ENCODE measurements at regions not wholly inside any gene's neighbourhood (a gene's known extent, or its start where the extent isn't known, plus 50 kb on each side); places are given as distances from the start of the nearest gene placed in this dataset.

- no peak overlapping the region for H2BK15ac ChIP-seq (ENCODE audit: low read length)
- TF ChIP-seq JUND (IDR thresholded peaks at IDR 0.05; ENCODE audit: low read length) = no peak
- no peak for TF ChIP-seq POLR2AphosphoS5 (IDR thresholded peaks at IDR 0.05; ENCODE audit: low read depth, low read length)
- no peak for TF ChIP-seq CBX8 (IDR thresholded peaks at IDR 0.05; ENCODE audit: borderline replicate concordance, low read depth, low read length)
- no peak for TF ChIP-seq CTBP2 (IDR thresholded peaks at IDR 0.05; ENCODE audit: borderline replicate concordance, insufficient read depth, insufficient read length, low read length)
- no peak for TF ChIP-seq RBBP5 (IDR thresholded peaks at IDR 0.05; ENCODE audit: borderline replicate concordance, low read depth, low read length)
- no peak for TF ChIP-seq ZNF274 (IDR thresholded peaks at IDR 0.05; ENCODE audit: borderline replicate concordance, extremely low read depth, low read length)
- TF ChIP-seq CHD1 (IDR thresholded peaks at IDR 0.05; ENCODE audit: low read depth, low read length) = no peak
- no peak for TF ChIP-seq NANOG (IDR thresholded peaks at IDR 0.05; ENCODE audit: insufficient read depth, low read depth, low read length, poor library complexity, severe bottlenecking)
- no peak for TF ChIP-seq SIX5 (IDR thresholded peaks at IDR 0.05; ENCODE audit: low read depth, low read length)
- no peak for TF ChIP-seq BRCA1 (IDR thresholded peaks at IDR 0.05; ENCODE audit: low read depth, low read length)
- no peak for TF ChIP-seq POLR2A (IDR thresholded peaks at IDR 0.05; ENCODE audit: control extremely low read depth in 1 of 2, low read depth in 2 of 2, low read length in 2 of 2)
- no peak for TF ChIP-seq SIRT6 (IDR thresholded peaks at IDR 0.05; ENCODE audit: low read length)
- TF ChIP-seq RXRA (IDR thresholded peaks at IDR 0.05; ENCODE audit: insufficient read depth, low read depth, low read length) = no peak
- H3K4me1 ChIP-seq (replicated peaks in 1 of 4; ENCODE audit: control insufficient read depth in 3 of 4, insufficient read depth in 4 of 4, low read length in 3 of 4) = no peaks in the 10 kb centered on the region
- H3K36me3 ChIP-seq (ENCODE audit: control insufficient read depth in 2 of 4, insufficient read depth in 4 of 4, low read length in 3 of 4) = no peaks in the 10 kb centered on the region
- H3K79me1 ChIP-seq (ENCODE audit: low read depth, low read length) = no peaks in the 10 kb centered on the region
- no peak overlapping the region for H2BK20ac ChIP-seq (ENCODE audit: low read length)
- no peak overlapping the region for H2AK5ac ChIP-seq (ENCODE audit: low read depth, low read length)
- H3K14ac ChIP-seq (ENCODE audit: insufficient read length) = no peak overlapping the region
- no peak overlapping the region for H3K23ac ChIP-seq (ENCODE audit: insufficient read length)
- no peak overlapping the region; a peak in 1 of 7 replicates for H3K9ac ChIP-seq (replicated peaks in 1 of 4; ENCODE audit: extremely low read depth in 1 of 4, low read depth in 3 of 4, low read length in 3 of 4)
- DNase-seq (ENCODE audit: low read depth in 1 of 2, low spot score in 2 of 2) (no peak), FAIRE-seq (no peak)
- no peak overlapping the region for H3K56ac ChIP-seq (replicated peaks; ENCODE audit: insufficient read length, low read depth, low read length)
- no peak overlapping the region for H3K4me2 ChIP-seq (ENCODE audit: insufficient read depth in 1 of 2, low read depth in 2 of 2, low read length in 2 of 2)
- H3K4me3 ChIP-seq (ENCODE audit: extremely low read depth in 1 of 4, insufficient read depth in 2 of 4, low read depth in 3 of 4, low read length in 4 of 4) = no peak overlapping the region
- H3K9me3 ChIP-seq (ENCODE audit: insufficient read depth in 2 of 2, low read depth in 1 of 2, low read length in 1 of 2) = no peaks in the 10 kb centered on the region
- no peak overlapping the region for H3K4ac ChIP-seq (replicated peaks; ENCODE audit: insufficient read length, low read depth, low read length)
- H4K5ac ChIP-seq (ENCODE audit: insufficient read length, low read depth, low read length) = no peak overlapping the region
- no peak overlapping the region for H2AFZ ChIP-seq (ENCODE audit: low read length)
- no peaks in the 10 kb centered on the region for H3K79me2 ChIP-seq (ENCODE audit: control insufficient read depth in 1 of 2, insufficient read depth in 2 of 2, low read length in 2 of 2)
- POLR2A ChIA-PET (ENCODE audit: partially characterized antibody) = interaction anchor here (0.6 kb wide), 2 partner anchors 580 to 861 kb away, joined by 3 to 5 read pairs; no protein-coding TSS in a partner anchor
- no peak overlapping the region for H3K18ac ChIP-seq (ENCODE audit: extremely low read depth, low read length)
- CTCF ChIA-PET (ENCODE audit: partially characterized antibody) = interaction anchor here (0.6 to 8.1 kb wide), 42 partner anchors 8 to 510 kb away, joined by 3 to 142 read pairs (median 4); partner anchors contain the start of genes MMP14 and OR6J1
- H2BK5ac ChIP-seq (ENCODE audit: low read depth, low read length) = no peak overlapping the region
- no peaks in the 10 kb centered on the region for H3K27me3 ChIP-seq (replicated peaks in 1 of 4; ENCODE audit: control insufficient read depth in 3 of 4, extremely low read depth in 1 of 4, insufficient read depth in 3 of 4, low read length in 3 of 4)
- no peak overlapping the region for H3K27ac ChIP-seq (ENCODE audit: low read depth, low read length)
- H3K23me2 ChIP-seq (ENCODE audit: low read depth, low read length) = no peaks in the 10 kb centered on the region
- no peak overlapping the region for H2BK120ac ChIP-seq (replicated peaks; ENCODE audit: low read depth, low read length)
- no peak overlapping the region for H2BK12ac ChIP-seq (ENCODE audit: low read depth, low read length)
- 88% methylated on average over 8 of the region's 8 CpGs; no CpG with 5 or more reads in 1 of the 2 experiments for WGBS, 2 experiments (ENCODE audit: extremely low coverage in 1 of 2, insufficient coverage in 1 of 2, insufficient read length in 1 of 2, insufficient replicate concordance in 2 of 2, low coverage in 1 of 2, low lambda C conversion rate in 2 of 2, missing lambda C conversion rate in 1 of 2)
- H4K8ac ChIP-seq (ENCODE audit: extremely low read depth, insufficient read depth, low read length) = no peak overlapping the region
- no peaks in the 10 kb centered on the region for H4K20me1 ChIP-seq (replicated peaks in 1 of 2; ENCODE audit: control insufficient read depth in 1 of 2, insufficient read depth in 2 of 2, low read length in 2 of 2)
- H4K91ac ChIP-seq (replicated peaks; ENCODE audit: insufficient read length, low read length) = no peak overlapping the region
Measured at GRCh38 chr14:22388669-22389595, 200.1 kb downstream of the DAD1 start.
